Endothelial cell of umbilical vein (primary cell): ENCODE measurements at regions not wholly inside any gene's neighbourhood (a gene's known extent, or its start where the extent isn't known, plus 50 kb on each side); places are given as distances from the start of the nearest gene placed in this dataset.

Experiments
- EZH2 ChIP-seq: IDR thresholded peaks from 2 replicates; pipeline ENCODE4 v1.6.1; 2012; ENCODE audit warnings: borderline replicate concordance, low read depth, mild to moderate bottlenecking, moderate library complexity, low read length, inconsistent platforms; ENCODE audit not compliant: severe bottlenecking
- POLR2A ChIP-seq: IDR thresholded peaks from 2 replicates; pipeline ENCODE4 v1.6.1; 2012; ENCODE audit warnings: low read depth, mild to moderate bottlenecking, control low read depth, low read length
- TF ChIP-seq, protein P1 (sequence below), 2 donors: IDR thresholded peaks; 1 replicate in 1 of 2; 2 replicates in 1 of 2; pipeline ENCODE4 v1.5.1; 2011; ENCODE audit warnings: low read length in 2 of 2, mild to moderate bottlenecking in 2 of 2, moderate library complexity in 2 of 2, control low read depth in 1 of 2, inconsistent platforms in 1 of 2, low read depth in 1 of 2; ENCODE audit not compliant: insufficient read depth in 1 of 2; ENCODE audit errors: extremely low read depth in 1 of 2

- TF ChIP-seq, protein P1, sequence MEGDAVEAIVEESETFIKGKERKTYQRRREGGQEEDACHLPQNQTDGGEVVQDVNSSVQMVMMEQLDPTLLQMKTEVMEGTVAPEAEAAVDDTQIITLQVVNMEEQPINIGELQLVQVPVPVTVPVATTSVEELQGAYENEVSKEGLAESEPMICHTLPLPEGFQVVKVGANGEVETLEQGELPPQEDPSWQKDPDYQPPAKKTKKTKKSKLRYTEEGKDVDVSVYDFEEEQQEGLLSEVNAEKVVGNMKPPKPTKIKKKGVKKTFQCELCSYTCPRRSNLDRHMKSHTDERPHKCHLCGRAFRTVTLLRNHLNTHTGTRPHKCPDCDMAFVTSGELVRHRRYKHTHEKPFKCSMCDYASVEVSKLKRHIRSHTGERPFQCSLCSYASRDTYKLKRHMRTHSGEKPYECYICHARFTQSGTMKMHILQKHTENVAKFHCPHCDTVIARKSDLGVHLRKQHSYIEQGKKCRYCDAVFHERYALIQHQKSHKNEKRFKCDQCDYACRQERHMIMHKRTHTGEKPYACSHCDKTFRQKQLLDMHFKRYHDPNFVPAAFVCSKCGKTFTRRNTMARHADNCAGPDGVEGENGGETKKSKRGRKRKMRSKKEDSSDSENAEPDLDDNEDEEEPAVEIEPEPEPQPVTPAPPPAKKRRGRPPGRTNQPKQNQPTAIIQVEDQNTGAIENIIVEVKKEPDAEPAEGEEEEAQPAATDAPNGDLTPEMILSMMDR (IDR thresholded peaks at IDR 0.05; ENCODE audit: extremely low read depth in 1 of 2, insufficient read depth in 1 of 2, low read depth in 1 of 2, low read length in 2 of 2), result no peak
- TF ChIP-seq EZH2 (no peak), POLR2A (no peak)
These were observed 57.3 kb upstream of the MON1B start for GRCh38 chr16:77133706-77134105.
